ENCODE measurements at regions not wholly inside any gene's neighbourhood (a gene's known extent, or its start where the extent isn't known, plus 50 kb on each side); places are given as distances from the start of the nearest gene placed in this dataset.
A peak's percentile ranks its signal among the peaks of the same experiment; 100 is the strongest.

GRCh38 chr14:51442513-51443175 lies 202.6 kb downstream of the TMX1 start:
- FAIRE-seq (peak; percentile 81), DNase-seq (ENCODE audit: low read depth, low spot score) (peak; percentile 86)
- TF ChIP-seq CTCF (IDR thresholded peaks at IDR 0.05; ENCODE audit: extremely low read depth in 1 of 2, insufficient read depth in 1 of 2, low read depth in 1 of 2, low read length in 2 of 2) (no peak), FOS (IDR thresholded peaks at IDR 0.05; ENCODE audit: borderline replicate concordance, insufficient read depth, low read length) (peak; percentile 66), GATA2 (IDR thresholded peaks at IDR 0.05; ENCODE audit: insufficient read depth, insufficient read length, low read depth, low read length) (no peak), POLR2A (IDR thresholded peaks at IDR 0.05; ENCODE audit: low read depth, low read length) (no peak), POLR2AphosphoS5 (IDR thresholded peaks at IDR 0.05; ENCODE audit: insufficient read depth, low read depth, low read length) (peak; percentile 43), JUN (IDR thresholded peaks at IDR 0.05; ENCODE audit: borderline replicate concordance, insufficient read depth, insufficient read length, low read depth) (peak; percentile 2)
- POLR2A ChIA-PET: interaction anchor here (0.7 kb wide), 1 partner anchor 209 kb away, joined by 3 read pairs; the partner anchor contains the start of gene FRMD6
- CTCF ChIA-PET: interaction anchor here (0.9 to 2.4 kb wide), 4 partner anchors 9 to 209 kb away, joined by 3 to 9 read pairs (median 6); partner anchors contain the start of gene FRMD6
- Histone ChIP-seq H4K20me1 (replicated peaks; ENCODE audit: control insufficient read depth, extremely low read depth, insufficient read depth, low read length) (no peaks in the 10 kb centered on the region), H3K79me2 (ENCODE audit: control insufficient read depth, insufficient read depth, low read length) (no peaks in the 10 kb centered on the region), H2AFZ (ENCODE audit: low read depth, low read length) (peak overlapping the region; percentile 67), H3K4me3 (replicated peaks in 1 of 3; ENCODE audit: insufficient read depth in 1 of 3, low read depth in 1 of 3, low read length in 3 of 3) (no peak overlapping the region), H3K4me1 (ENCODE audit: control insufficient read depth, extremely low read depth, insufficient read depth, low read length) (peaks cover 37% of the 10 kb centered on the region), H3K36me3 (ENCODE audit: control insufficient read depth in 2 of 2, extremely low read depth in 1 of 2, insufficient read depth in 2 of 2, low read length in 2 of 2) (no peaks in the 10 kb centered on the region), H3K9ac (replicated peaks; ENCODE audit: extremely low read depth, insufficient read depth, low read length) (peak overlapping the region; percentile 63), H3K27me3 (ENCODE audit: control insufficient read depth in 2 of 2, insufficient read depth in 2 of 2, low read length in 2 of 2) (no peaks in the 10 kb centered on the region), H3K4me2 (ENCODE audit: insufficient read depth, low read length) (peak overlapping the region; percentile 72), H3K9me3 (replicated peaks; ENCODE audit: control insufficient read depth, insufficient read depth, low read length) (no peaks in the 10 kb centered on the region), H3K27ac (ENCODE audit: insufficient read depth, low read depth, low read length) (peak overlapping the region; percentile 92), H3K9me1 (replicated peaks; ENCODE audit: control insufficient read depth, extremely low read depth, insufficient read depth, low read length) (no peaks in the 10 kb centered on the region)
- dilution Hi-C loops (cut with MboI; ENCODE audit: extremely low pct_ligation_motif_present, low sequenced_read_pairs) (no loop called here), intact Hi-C loops (cut with micrococcal nuclease) (loop anchor here (1.0 to 2.0 kb wide), 2 partner anchors 46 to 104 kb away; no protein-coding TSS in a partner anchor)
- BruUV-seq (replicated peaks): no TSS peak

Measured in endothelial cell of umbilical vein (primary cell).